SK-N-SH treated with all-trans-retinoic acid at 6 μM for 48 hours (cell line): ENCODE measurements at regions not wholly inside any gene's neighbourhood (a gene's known extent, or its start where the extent isn't known, plus 50 kb on each side); places are given as distances from the start of the nearest gene placed in this dataset.

Experiments
- ATAC-seq: fragments of 200-7000 bp; cut with Tn5 transposase; 3 replicates; pipeline ENCODE4 v1.9.1; 2020; ENCODE audit warnings: mild to moderate bottlenecking, moderate library complexity
- BACH2 ChIP-seq: fragments of 250-450 bp; sonication (Bioruptor Pico); IDR thresholded peaks from 2 replicates; pipeline ENCODE4 v1.9.0; 2021; ENCODE audit warnings: mild to moderate bottlenecking, borderline replicate concordance
- CREB5 ChIP-seq: fragments of 250-450 bp; sonication (Bioruptor Pico); IDR thresholded peaks from 2 replicates; pipeline ENCODE4 v1.5.1; 2020; ENCODE audit warnings: low read depth, mild to moderate bottlenecking, moderate library complexity
- CSDC2 ChIP-seq: fragments of 250-450 bp; sonication (Bioruptor Pico); IDR thresholded peaks from 2 replicates; pipeline ENCODE4 v1.5.0; 2020; ENCODE audit warnings: mild to moderate bottlenecking, moderate library complexity
- CSRNP3 ChIP-seq: fragments of 250-450 bp; sonication (Bioruptor Pico); IDR thresholded peaks from 2 replicates; pipeline ENCODE4 v1.5.1; 2021; ENCODE audit warnings: mild to moderate bottlenecking, moderate library complexity
- ESRRG ChIP-seq: fragments of 250-450 bp; sonication (Bioruptor Pico); IDR thresholded peaks from 2 replicates; pipeline ENCODE4 v1.6.1; 2021; ENCODE audit warnings: mild to moderate bottlenecking
- GLIS3 ChIP-seq: fragments of 250-450 bp; sonication (Bioruptor Pico); IDR thresholded peaks from 2 replicates; pipeline ENCODE4 v1.5.0; 2020; ENCODE audit warnings: mild to moderate bottlenecking, moderate library complexity
- ISL1 ChIP-seq: fragments of 250-450 bp; sonication (Bioruptor Pico); IDR thresholded peaks from 2 replicates; pipeline ENCODE4 v2.1.2; 2022; ENCODE audit warnings: mild to moderate bottlenecking, moderate library complexity
- OSR1 ChIP-seq: fragments of 250-450 bp; sonication (Bioruptor Pico); IDR thresholded peaks from 2 replicates; pipeline ENCODE4 v1.8.0; 2022; ENCODE audit warnings: moderate library complexity, mild to moderate bottlenecking, inconsistent platforms
- PATZ1 ChIP-seq: fragments of 250-450 bp; sonication (Bioruptor Pico); IDR thresholded peaks from 2 replicates; pipeline ENCODE4 v1.8.0; 2020; ENCODE audit warnings: mild to moderate bottlenecking, moderate library complexity, borderline replicate concordance
- POU6F1 ChIP-seq: fragments of 250-450 bp; sonication (Bioruptor Pico); IDR thresholded peaks from 2 replicates; pipeline ENCODE4 v1.8.0; 2021; ENCODE audit warnings: low read depth, mild to moderate bottlenecking, moderate library complexity, borderline replicate concordance
- PPARA ChIP-seq: fragments of 250-450 bp; sonication (Bioruptor Pico); IDR thresholded peaks from 2 replicates; pipeline ENCODE4 v1.5.0; 2020; ENCODE audit warnings: mild to moderate bottlenecking, borderline replicate concordance
- RARB ChIP-seq: fragments of 250-450 bp; sonication (Bioruptor Pico); IDR thresholded peaks from 2 replicates; pipeline ENCODE4 v1.8.0; 2021; ENCODE audit warnings: mild to moderate bottlenecking, moderate library complexity
- SNAI2 ChIP-seq: fragments of 250-450 bp; sonication (Bioruptor Pico); IDR thresholded peaks from 2 replicates; pipeline ENCODE4 v1.5.0; 2020; ENCODE audit warnings: mild to moderate bottlenecking, moderate library complexity
- TCF4 ChIP-seq: fragments of 250-450 bp; sonication (Bioruptor Pico); IDR thresholded peaks from 2 replicates; pipeline ENCODE4 v1.8.0; 2021; ENCODE audit warnings: mild to moderate bottlenecking, moderate library complexity, borderline replicate concordance
- TOX ChIP-seq: fragments of 250-450 bp; sonication (Bioruptor Pico); IDR thresholded peaks from 2 replicates; pipeline ENCODE4 v1.8.0; 2021; ENCODE audit warnings: mild to moderate bottlenecking, moderate library complexity, borderline replicate concordance
- TSHZ2 ChIP-seq: fragments of 250-450 bp; sonication (Bioruptor Pico); IDR thresholded peaks from 2 replicates; pipeline ENCODE4 v1.5.0; 2020; ENCODE audit warnings: mild to moderate bottlenecking, moderate library complexity
- ZC3H10 ChIP-seq: fragments of 250-450 bp; sonication (Bioruptor Pico); IDR thresholded peaks from 2 replicates; pipeline ENCODE4 v1.5.1; 2021; ENCODE audit warnings: mild to moderate bottlenecking, moderate library complexity
- ZFP3 ChIP-seq: fragments of 250-450 bp; sonication (Bioruptor Pico); IDR thresholded peaks from 2 replicates; pipeline ENCODE4 v1.5.0; 2020; ENCODE audit warnings: mild to moderate bottlenecking, moderate library complexity
- ZFP30 ChIP-seq: fragments of 450-650 bp; formaldehyde crosslinking; IDR thresholded peaks from 2 replicates; pipeline ENCODE4 v1.5.0; 2022; ENCODE audit warnings: mild to moderate bottlenecking, moderate library complexity
- ZNF565 ChIP-seq: fragments of 450-650 bp; formaldehyde crosslinking; conservative IDR thresholded peaks from 2 replicates; pipeline ENCODE4 v1.5.0; 2020; ENCODE audit warnings: low read depth, mild to moderate bottlenecking, moderate library complexity
- ZNF70 ChIP-seq: fragments of 450-650 bp; formaldehyde crosslinking; IDR thresholded peaks from 2 replicates; pipeline ENCODE4 v1.5.0; 2020; ENCODE audit warnings: mild to moderate bottlenecking, moderate library complexity
- ZNF8 ChIP-seq: fragments of 450-650 bp; formaldehyde crosslinking; IDR thresholded peaks from 2 replicates; pipeline ENCODE4 v1.5.0; 2020; ENCODE audit warnings: mild to moderate bottlenecking, moderate library complexity

- TF ChIP-seq BACH2 (CRISPR knock-in tag) (no peak), TOX (CRISPR knock-in tag) (no peak), ZNF565 (CRISPR knock-in tag) (no peak), ESRRG (CRISPR knock-in tag) (no peak), ZC3H10 (no peak), ZNF70 (CRISPR knock-in tag) (no peak), OSR1 (no peak), CSDC2 (CRISPR knock-in tag) (no peak), CREB5 (no peak), POU6F1 (CRISPR knock-in tag) (no peak)
- no peak for ATAC-seq
Observed at GRCh38 chr16:87194172-87194571, 123.0 kb downstream of the C16orf95 start.

GRCh38 chr16:87195161-87195560 lies 122.0 kb downstream of the C16orf95 start:
- no peak for ATAC-seq
- TF ChIP-seq GLIS3 (no peak), ZFP3 (no peak), ZC3H10 (no peak), ZFP30 (CRISPR knock-in tag) (no peak), CSRNP3 (CRISPR knock-in tag) (no peak), PATZ1 (CRISPR knock-in tag) (no peak), TCF4 (CRISPR knock-in tag) (no peak), ISL1 (no peak), ZNF565 (CRISPR knock-in tag) (no peak), ZNF8 (CRISPR knock-in tag) (no peak), PPARA (CRISPR knock-in tag) (no peak), RARB (CRISPR knock-in tag) (no peak), BACH2 (CRISPR knock-in tag) (no peak)

GRCh38 chr16:87196231-87196630 lies 121.0 kb downstream of the C16orf95 start:
- TF ChIP-seq ZNF565 (CRISPR knock-in tag) (no peak), RARB (CRISPR knock-in tag) (no peak), BACH2 (CRISPR knock-in tag) (no peak), CSRNP3 (CRISPR knock-in tag) (no peak), SNAI2 (CRISPR knock-in tag) (no peak), PPARA (CRISPR knock-in tag) (no peak), ZFP3 (no peak), ISL1 (no peak), TSHZ2 (CRISPR knock-in tag) (no peak)
- ATAC-seq = no peak
